C4-2B (cell line): ENCODE measurements at regions not wholly inside any gene's neighbourhood (a gene's known extent, or its start where the extent isn't known, plus 50 kb on each side); places are given as distances from the start of the nearest gene placed in this dataset.
"Not testable (repeated sequence)": the region's sequence is repeated elsewhere in the genome, so short reads cannot be mapped to it uniquely, and the experiment has no call there.

Source experiments
- H3K27ac ChIP-seq: fragments of 450-650 bp; 2 replicates; pipeline ENCODE4 v1.5.1; 2017
- CTCF ChIP-seq: fragments of 450-650 bp; conservative IDR thresholded peaks from 2 replicates; pipeline ENCODE4 v1.5.1; 2017; ENCODE audit warnings: mild to moderate bottlenecking
- ZFX ChIP-seq: fragments of 450-650 bp; IDR thresholded peaks from 2 replicates; pipeline ENCODE4 v1.6.1; 2017

DNA sequence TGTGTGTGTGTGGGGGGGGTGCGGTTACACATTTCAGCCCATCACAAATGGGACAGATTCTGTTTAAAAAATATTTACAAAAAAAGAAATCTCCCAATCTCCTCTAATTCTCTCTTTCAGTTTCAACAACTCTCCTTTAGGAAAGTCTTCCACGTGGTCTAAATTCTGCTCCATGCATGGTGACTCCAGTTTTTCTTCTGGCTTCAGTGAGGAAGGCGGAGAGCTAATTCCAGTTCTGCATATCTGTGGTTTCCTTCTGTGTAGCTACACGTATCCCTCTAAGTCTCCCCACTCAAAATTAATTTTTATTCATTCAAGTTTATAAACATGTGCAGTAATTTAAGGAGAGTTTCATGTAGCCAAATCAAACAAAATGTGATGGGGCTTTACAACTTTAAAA is 111.6 kb downstream of the SLC4A3 start:
- H3K27ac ChIP-seq: no peak overlapping the region
- no peak for TF ChIP-seq CTCF
- no peak for TF ChIP-seq ZFX

GRCh38 chr2:219739866-219740440 is 112.5 kb downstream of the SLC4A3 start:
- H3K27ac ChIP-seq: no peak overlapping the region
- TF ChIP-seq CTCF: no peak
- no peak for TF ChIP-seq ZFX

- H3K27ac ChIP-seq: no peak overlapping the region
- TF ChIP-seq CTCF (no peak), ZFX (no peak)
Observed at GRCh38 chr2:219743548-219743947, 116.1 kb downstream of the SLC4A3 start.

DNA sequence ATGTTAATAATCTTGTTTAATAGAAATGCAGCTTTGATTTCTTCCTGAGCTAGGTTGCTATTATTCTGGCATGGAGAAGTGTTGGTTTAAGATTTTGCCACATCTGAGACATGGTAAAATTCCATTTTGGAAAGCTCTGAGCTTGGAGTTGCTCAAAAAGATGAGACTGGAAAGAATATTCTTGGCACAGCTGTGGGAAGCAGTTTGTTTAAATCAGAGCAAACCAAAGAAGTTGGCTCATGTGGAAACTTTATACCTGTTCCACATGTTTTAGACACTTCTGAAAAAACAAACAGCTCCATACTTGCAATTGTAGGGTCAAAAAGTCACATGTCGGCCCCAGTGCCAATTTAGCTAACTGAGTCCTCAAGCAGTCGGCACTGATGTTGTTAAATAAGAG is 116.6 kb downstream of the SLC4A3 start:
- H3K27ac ChIP-seq: no peak overlapping the region
- no peak for TF ChIP-seq ZFX
- no peak for TF ChIP-seq CTCF

GRCh38 chr2:219744600-219744999 is 117.2 kb downstream of the SLC4A3 start:
- no peak overlapping the region for H3K27ac ChIP-seq
- no peak for TF ChIP-seq CTCF
- TF ChIP-seq ZFX: no peak

- no peak overlapping the region for H3K27ac ChIP-seq
- TF ChIP-seq CTCF (no peak), ZFX (no peak)
Observed at GRCh38 chr2:219747637-219748036, 120.2 kb downstream of the SLC4A3 start.

GRCh38 chr2:219748671-219749570 is 121.5 kb downstream of the SLC4A3 start:
- no peak overlapping the region for H3K27ac ChIP-seq
- no peak for TF ChIP-seq CTCF
- TF ChIP-seq ZFX: no peak

DNA sequence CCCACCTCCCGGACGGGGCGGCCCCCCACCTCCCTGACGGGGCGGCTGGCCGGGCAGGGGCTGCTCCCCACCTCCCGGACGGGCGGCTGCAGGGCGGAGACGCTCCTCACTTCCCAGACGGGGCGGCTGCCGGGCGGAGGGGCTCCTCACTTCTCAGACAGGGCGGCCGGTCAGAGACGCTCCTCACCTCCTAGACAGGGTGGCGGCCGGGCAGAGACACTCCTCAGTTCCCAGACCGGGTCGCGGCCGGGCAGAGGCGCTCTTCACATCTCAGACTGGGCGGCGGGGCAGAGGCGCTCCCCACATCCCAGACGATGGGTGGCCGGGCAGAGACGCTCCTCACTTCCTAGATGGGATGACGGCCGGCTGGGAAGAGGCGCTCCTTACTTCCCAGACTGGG is 123.7 kb downstream of the SLC4A3 start:
- H3K27ac ChIP-seq: not testable (repeated sequence)
